ENCODE measurements at regions not wholly inside any gene's neighbourhood (a gene's known extent, or its start where the extent isn't known, plus 50 kb on each side); places are given as distances from the start of the nearest gene placed in this dataset.

DNA sequence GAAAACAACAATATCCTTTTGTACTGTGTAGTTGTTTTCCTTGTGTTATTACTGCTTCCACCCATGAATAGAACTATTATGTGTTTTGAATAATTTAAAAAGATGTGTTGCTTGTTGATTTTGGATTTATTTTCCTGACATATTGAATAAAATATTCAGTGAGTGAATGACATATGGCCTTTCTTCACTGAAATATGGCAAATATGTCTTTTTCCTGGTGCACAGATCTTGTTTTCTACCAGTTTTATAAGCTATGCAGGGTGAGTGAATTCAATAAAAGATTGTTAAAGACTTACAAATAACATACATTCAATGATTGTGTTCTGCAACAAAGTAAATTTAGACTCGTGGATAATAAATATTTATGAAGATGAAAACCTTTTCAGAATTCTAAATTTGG, 1216.3 kb upstream of the ADGRL3 start:
- no peak for DNase-seq
- no peak overlapping the region for H3K27ac ChIP-seq
- no peak overlapping the region for H3K4me3 ChIP-seq
- H3K36me3 ChIP-seq: no peaks in the 10 kb centered on the region
- no peaks in the 10 kb centered on the region for H3K9me3 ChIP-seq
- no peaks in the 10 kb centered on the region for H3K27me3 ChIP-seq
- 25% methylated on average over 1 of the region's 1 CpG for WGBS (ENCODE audit: insufficient coverage, low coverage, low lambda C conversion rate, missing lambda C conversion rate)
- ATAC-seq: no peak
- H3K4me1 ChIP-seq: no peaks in the 10 kb centered on the region
- TF ChIP-seq, protein P1, sequence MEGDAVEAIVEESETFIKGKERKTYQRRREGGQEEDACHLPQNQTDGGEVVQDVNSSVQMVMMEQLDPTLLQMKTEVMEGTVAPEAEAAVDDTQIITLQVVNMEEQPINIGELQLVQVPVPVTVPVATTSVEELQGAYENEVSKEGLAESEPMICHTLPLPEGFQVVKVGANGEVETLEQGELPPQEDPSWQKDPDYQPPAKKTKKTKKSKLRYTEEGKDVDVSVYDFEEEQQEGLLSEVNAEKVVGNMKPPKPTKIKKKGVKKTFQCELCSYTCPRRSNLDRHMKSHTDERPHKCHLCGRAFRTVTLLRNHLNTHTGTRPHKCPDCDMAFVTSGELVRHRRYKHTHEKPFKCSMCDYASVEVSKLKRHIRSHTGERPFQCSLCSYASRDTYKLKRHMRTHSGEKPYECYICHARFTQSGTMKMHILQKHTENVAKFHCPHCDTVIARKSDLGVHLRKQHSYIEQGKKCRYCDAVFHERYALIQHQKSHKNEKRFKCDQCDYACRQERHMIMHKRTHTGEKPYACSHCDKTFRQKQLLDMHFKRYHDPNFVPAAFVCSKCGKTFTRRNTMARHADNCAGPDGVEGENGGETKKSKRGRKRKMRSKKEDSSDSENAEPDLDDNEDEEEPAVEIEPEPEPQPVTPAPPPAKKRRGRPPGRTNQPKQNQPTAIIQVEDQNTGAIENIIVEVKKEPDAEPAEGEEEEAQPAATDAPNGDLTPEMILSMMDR (IDR thresholded peaks at IDR 0.05): no peak
- no peak for TF ChIP-seq POLR2A (IDR thresholded peaks at IDR 0.05)
- intact Hi-C loops (cut with DNase I): no loop called here

DNA sequence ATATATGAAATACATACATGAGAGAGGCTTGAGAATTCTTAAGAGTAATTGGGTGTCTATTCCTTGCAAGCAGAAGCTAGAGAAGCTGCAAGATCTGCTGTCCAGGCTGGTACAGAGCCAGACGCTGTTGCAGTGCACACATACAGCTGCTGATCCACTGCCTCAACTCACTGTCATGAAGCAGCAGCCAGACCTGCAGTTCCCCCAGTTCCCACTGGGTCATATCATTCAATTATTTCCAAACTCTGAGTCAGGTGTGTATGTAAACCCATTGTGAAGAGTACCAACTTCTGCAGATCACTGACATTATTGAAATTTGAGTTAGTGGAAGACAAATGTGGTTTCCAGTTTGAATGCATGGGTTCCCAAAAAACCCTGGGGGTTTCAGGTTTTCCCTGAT, 1212.8 kb upstream of the ADGRL3 start:
- Histone ChIP-seq H3K9me3 (no peaks in the 10 kb centered on the region), H3K4me1 (no peaks in the 10 kb centered on the region), H3K27me3 (no peaks in the 10 kb centered on the region), H3K4me3 (no peak overlapping the region), H3K36me3 (no peaks in the 10 kb centered on the region), H3K27ac (no peak overlapping the region)
- DNase-seq (no peak), ATAC-seq (no peak)
- no peak for TF ChIP-seq POLR2A (IDR thresholded peaks at IDR 0.05)
- TF ChIP-seq, protein P1 (IDR thresholded peaks at IDR 0.05): no peak
- WGBS (ENCODE audit: insufficient coverage, low coverage, low lambda C conversion rate, missing lambda C conversion rate): 75% methylated on average over 1 of the region's 1 CpG
- intact Hi-C loops (cut with DNase I): no loop called here

DNA sequence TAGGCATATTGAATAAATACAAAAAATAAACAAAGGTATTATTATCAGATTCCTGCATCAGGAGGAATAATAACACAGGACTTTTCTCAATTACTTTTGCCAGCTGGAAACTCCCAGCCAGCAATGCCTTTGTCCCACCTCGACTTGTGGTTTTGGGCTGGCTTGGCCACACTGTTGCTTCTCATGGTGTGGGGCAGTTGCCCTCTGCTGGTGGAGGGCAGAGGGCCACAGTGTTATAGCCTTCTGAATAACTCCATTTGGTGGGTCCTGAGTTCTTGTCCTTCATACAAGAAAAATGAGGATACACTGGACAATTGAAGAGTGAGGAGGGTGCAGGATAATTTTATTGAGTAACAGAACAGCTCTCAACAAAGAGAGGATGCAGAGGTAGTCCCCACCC, 1206.0 kb upstream of the ADGRL3 start:
- intact Hi-C loops (cut with DNase I): no loop called here
- 15% methylated on average over 1 of the region's 1 CpG for WGBS (ENCODE audit: insufficient coverage, low coverage, low lambda C conversion rate, missing lambda C conversion rate)
- H3K9me3 ChIP-seq: peaks cover 0 to 9% (median 0%) of the 10 kb centered on the region in 4 donors
- H3K36me3 ChIP-seq: no peaks in the 10 kb centered on the region
- TF ChIP-seq POLR2A (IDR thresholded peaks at IDR 0.05): no peak
- TF ChIP-seq, protein P1 (IDR thresholded peaks at IDR 0.05): peak; percentile 39 to 43 (median 42)
- ATAC-seq: peak; percentile 44 to 79 (median 76)
- no peaks in the 10 kb centered on the region for H3K4me1 ChIP-seq
- H3K4me3 ChIP-seq: no peak overlapping the region
- DNase-seq: peak in 1 of 3 donors; percentile 18
- no peaks in the 10 kb centered on the region for H3K27me3 ChIP-seq
- no peak overlapping the region for H3K27ac ChIP-seq

DNA sequence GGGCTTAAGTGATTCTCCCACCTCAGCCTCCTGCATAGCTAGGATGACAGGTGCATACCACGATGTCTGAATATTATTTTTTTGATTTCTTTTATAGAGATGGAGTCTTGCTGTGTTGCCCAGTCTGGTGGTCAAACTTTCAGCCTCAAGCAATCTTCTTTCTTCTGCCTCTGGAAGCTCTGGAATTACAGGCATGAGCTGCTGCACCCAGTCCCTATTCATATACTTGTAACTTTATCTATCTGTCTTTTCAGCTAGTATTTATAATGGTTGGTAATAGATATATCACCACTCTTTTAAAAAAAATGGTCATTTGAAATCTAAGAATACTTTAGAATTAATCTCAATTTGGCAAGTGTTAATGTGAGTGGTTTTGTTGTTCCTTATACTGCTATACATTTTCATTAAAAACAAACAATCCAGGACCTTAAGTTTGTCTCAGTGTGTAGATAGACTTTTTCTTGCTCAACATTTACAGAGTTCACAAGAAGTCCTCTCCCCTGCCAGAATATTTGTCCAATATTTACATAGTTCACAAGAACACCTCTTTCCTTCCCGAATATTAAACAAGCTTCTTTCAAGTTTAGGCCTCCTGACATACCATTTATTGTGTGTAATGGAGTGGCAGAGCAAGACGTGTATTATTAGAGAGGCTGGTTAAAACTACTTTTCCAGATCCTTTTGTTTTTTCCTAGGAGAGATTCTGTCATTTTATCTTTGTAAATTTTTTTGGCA, 1197.4 kb upstream of the ADGRL3 start:
- H3K4me3 ChIP-seq: no peak overlapping the region
- no peaks in the 10 kb centered on the region for H3K36me3 ChIP-seq
- no peak overlapping the region for H3K27ac ChIP-seq
- H3K4me1 ChIP-seq: no peaks in the 10 kb centered on the region
- H3K9me3 ChIP-seq: no peaks in the 10 kb centered on the region
- no peaks in the 10 kb centered on the region for H3K27me3 ChIP-seq
- 30% methylated on average over 3 of the region's 3 CpGs for WGBS (ENCODE audit: insufficient coverage, low coverage, low lambda C conversion rate, missing lambda C conversion rate)
- DNase-seq (no peak), ATAC-seq (no peak)
- TF ChIP-seq POLR2A (IDR thresholded peaks at IDR 0.05): no peak
- intact Hi-C loops (cut with DNase I): no loop called here

DNA sequence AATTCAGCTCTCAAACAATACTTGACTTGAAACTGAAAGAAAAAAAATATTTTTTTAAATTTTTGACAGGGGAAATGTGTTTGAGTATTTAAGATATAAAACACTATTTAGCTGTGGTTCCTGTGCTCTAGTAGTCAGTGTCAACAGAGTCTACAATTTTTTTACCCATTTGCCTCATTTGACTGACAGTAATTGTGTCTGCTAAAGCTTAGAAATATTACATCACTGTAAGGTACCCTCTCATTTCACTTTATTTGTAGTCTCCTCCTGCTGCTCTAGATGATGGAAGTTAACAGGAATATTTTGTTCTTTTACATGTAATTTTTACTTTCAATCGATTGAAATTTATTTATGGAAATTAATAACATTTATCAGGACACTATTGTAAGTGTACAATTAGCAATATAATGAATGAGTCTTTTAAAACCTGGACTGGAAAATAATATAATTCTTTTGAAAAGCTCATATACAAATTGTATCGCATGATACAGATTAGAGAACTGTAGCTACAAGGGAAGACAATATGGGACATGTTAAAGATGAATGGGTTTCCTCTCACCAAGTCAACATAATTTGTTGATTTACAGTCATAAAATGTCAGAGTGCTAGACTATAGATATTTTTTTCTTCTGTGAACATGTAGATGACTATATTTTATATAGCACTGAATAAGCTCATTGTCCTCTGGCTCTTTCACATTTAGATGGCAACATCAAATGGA, 1186.5 kb upstream of the ADGRL3 start:
- ATAC-seq (no peak), DNase-seq (no peak)
- no peaks in the 10 kb centered on the region for H3K36me3 ChIP-seq
- no peaks in the 10 kb centered on the region for H3K27me3 ChIP-seq
- TF ChIP-seq, protein P1 (IDR thresholded peaks at IDR 0.05): no peak
- TF ChIP-seq POLR2A (IDR thresholded peaks at IDR 0.05): no peak
- intact Hi-C loops (cut with DNase I): no loop called here
- H3K27ac ChIP-seq: no peak overlapping the region
- no peak overlapping the region for H3K4me3 ChIP-seq
- 73% methylated on average over 2 of the region's 2 CpGs for WGBS (ENCODE audit: insufficient coverage, low coverage, low lambda C conversion rate, missing lambda C conversion rate)
- H3K4me1 ChIP-seq: no peaks in the 10 kb centered on the region
- no peaks in the 10 kb centered on the region for H3K9me3 ChIP-seq

All from right lobe of liver (tissue), 6 donors.